Stimulated activated CD4-positive, alpha-beta T cell treated with anti-CD3 and anti-CD28 coated beads, Interleukin-4, amount 100 ng/mL, for 4 hours (primary cell): ENCODE measurements at regions not wholly inside any gene's neighbourhood (a gene's known extent, or its start where the extent isn't known, plus 50 kb on each side); places are given as distances from the start of the nearest gene placed in this dataset.
"Not testable (repeated sequence)": the region's sequence is repeated elsewhere in the genome, so short reads cannot be mapped to it uniquely, and the experiment has no call there.

Experiments used
- DNase-seq, 2 experiments: peaks; one replicate each; pipeline ENCODE4 v3.0.0-alpha.2; 2020

GRCh38 chr12:131192951-131193350 is 239.2 kb downstream of the ADGRD1 start:
- no peak for DNase-seq

- DNase-seq, result no peak
These were observed 240.5 kb downstream of the ADGRD1 start for GRCh38 chr12:131194166-131194565.

GRCh38 chr12:131195796-131196195 is 242.1 kb downstream of the ADGRD1 start:
- DNase-seq, result no peak

GRCh38 chr12:131196220-131196619 is 242.5 kb downstream of the ADGRD1 start:
- DNase-seq, result no peak

- no peak for DNase-seq
These were observed 243.8 kb downstream of the ADGRD1 start for GRCh38 chr12:131197490-131197889.

GRCh38 chr12:131199221-131199620 is 245.5 kb downstream of the ADGRD1 start:
- DNase-seq, result no peak

- DNase-seq, result not testable (repeated sequence)
These were observed 248.2 kb downstream of the ADGRD1 start for GRCh38 chr12:131201912-131202311.

- DNase-seq, result no peak
These were observed 249.1 kb downstream of the ADGRD1 start for GRCh38 chr12:131202592-131203378.

GRCh38 chr12:131203666-131204415 is 250.1 kb downstream of the ADGRD1 start:
- no peak for DNase-seq

- no peak for DNase-seq
These were observed 250.9 kb downstream of the ADGRD1 start for GRCh38 chr12:131204416-131205274.

- not testable (repeated sequence) for DNase-seq
These were observed 251.7 kb downstream of the ADGRD1 start for GRCh38 chr12:131205275-131205933.

GRCh38 chr12:131206630-131207299 is 253.1 kb downstream of the ADGRD1 start:
- not testable (repeated sequence) for DNase-seq

- not testable (repeated sequence) for DNase-seq
These were observed 253.6 kb downstream of the ADGRD1 start for GRCh38 chr12:131207300-131207660.

- DNase-seq, result not testable (repeated sequence)
These were observed 254.1 kb downstream of the ADGRD1 start for GRCh38 chr12:131207841-131208240.

- no peak for DNase-seq
These were observed 254.7 kb downstream of the ADGRD1 start for GRCh38 chr12:131208425-131208824.

GRCh38 chr12:131209082-131210070 is 255.7 kb downstream of the ADGRD1 start:
- peak in 1 of 2 experiments; percentile 11 for DNase-seq

GRCh38 chr12:131210506-131211339 is 257.0 kb downstream of the ADGRD1 start:
- no peak for DNase-seq

GRCh38 chr12:131211340-131211938 is 257.7 kb downstream of the ADGRD1 start:
- DNase-seq, result no peak

GRCh38 chr12:131213896-131214442 is 260.3 kb downstream of the ADGRD1 start:
- DNase-seq, result no peak
